Smooth muscle cell (in vitro differentiated cells): ENCODE measurements at regions not wholly inside any gene's neighbourhood (a gene's known extent, or its start where the extent isn't known, plus 50 kb on each side); places are given as distances from the start of the nearest gene placed in this dataset.

ENCODE experiments used
- DNase-seq: peaks from one replicate; lab custom pipeline; 2025; ENCODE audit not compliant: unreplicated experiment; lab: John Stamatoyannopoulos, UW
- H2AFZ ChIP-seq: fragments of 200-600 bp; sonication (generic); 2 replicates; pipeline ENCODE4 v1.6.0; 2016; ENCODE audit warnings: antibody characterized with exemption, low read depth, mild to moderate bottlenecking
- H3F3A ChIP-seq: fragments of 200-600 bp; sonication (generic); 2 replicates; pipeline ENCODE4 v1.6.0; 2017; ENCODE audit warnings: antibody characterized with exemption, low read depth
- H3K27ac ChIP-seq: fragments of 200-600 bp; sonication (generic); 2 replicates; pipeline ENCODE4 v1.5.1; 2016; ENCODE audit warnings: low read depth, mild to moderate bottlenecking
- H3K27me3 ChIP-seq: fragments of 200-600 bp; sonication (generic); 2 replicates; pipeline ENCODE4 v1.6.1; 2016; ENCODE audit warnings: low read depth, mild to moderate bottlenecking
- H3K36me3 ChIP-seq: fragments of 200-600 bp; sonication (generic); 2 replicates; pipeline ENCODE4 v1.5.1; 2016; ENCODE audit warnings: low read depth
- H3K4me1 ChIP-seq: fragments of 200-600 bp; sonication (generic); 2 replicates; pipeline ENCODE4 v1.5.1; 2016; ENCODE audit warnings: low read depth
- H3K4me2 ChIP-seq: fragments of 200-600 bp; sonication (generic); 2 replicates; pipeline ENCODE4 v1.6.0; 2016; ENCODE audit warnings: mild to moderate bottlenecking
- H3K4me3 ChIP-seq: fragments of 200-600 bp; sonication (generic); 2 replicates; pipeline ENCODE4 v1.5.1; 2016; ENCODE audit warnings: mild to moderate bottlenecking
- H3K79me2 ChIP-seq: fragments of 200-600 bp; sonication (generic); 2 replicates; pipeline ENCODE4 v1.6.0; 2016; ENCODE audit warnings: low read depth, mild to moderate bottlenecking
- H3K9ac ChIP-seq: fragments of 200-600 bp; sonication (generic); 2 replicates; pipeline ENCODE4 v1.6.0; 2016; ENCODE audit warnings: low read depth
- H3K9me3 ChIP-seq: fragments of 200-600 bp; sonication (generic); replicated peaks from 2 replicates; pipeline ENCODE4 v1.5.1; 2016; ENCODE audit warnings: low read depth
- H4K20me1 ChIP-seq: fragments of 200-600 bp; sonication (generic); 2 replicates; pipeline ENCODE4 v1.6.0; 2016; ENCODE audit warnings: low read depth
- CTCF ChIP-seq: fragments of 200-600 bp; sonication (generic); IDR thresholded peaks from 2 replicates; pipeline ENCODE4 v1.5.1; 2017; ENCODE audit warnings: borderline replicate concordance, mild to moderate bottlenecking, antibody characterized with exemption; ENCODE audit not compliant: insufficient read depth, poor library complexity, severe bottlenecking
- WGBS: methylation state at CpG from one replicate; pipeline ENCODE4 v1.1.7; 2016; ENCODE audit warnings: low lambda C conversion rate; 5-methylcytosine and 5-hydroxymethylcytosine counted together

- H4K20me1 ChIP-seq, result no peaks in the 10 kb centered on the region
- no peaks in the 10 kb centered on the region for H3K4me1 ChIP-seq
- H3K4me2 ChIP-seq, result no peak overlapping the region
- 96% methylated on average over 1 of the region's 1 CpG for WGBS
- H3K9ac ChIP-seq, result no peak overlapping the region
- TF ChIP-seq CTCF, result no peak
- no peaks in the 10 kb centered on the region for H3K9me3 ChIP-seq
- H3K36me3 ChIP-seq, result no peaks in the 10 kb centered on the region
- H3K27me3 ChIP-seq, result no peaks in the 10 kb centered on the region
- no peak overlapping the region for H2AFZ ChIP-seq
- no peaks in the 10 kb centered on the region for H3K79me2 ChIP-seq
- DNase-seq, result no peak
- no peak overlapping the region for H3K4me3 ChIP-seq
- no peak overlapping the region for H3K27ac ChIP-seq
- no peaks in the 10 kb centered on the region for H3F3A ChIP-seq
Observed at GRCh38 chr18:40570615-40571014, 1384.4 kb upstream of the PIK3C3 start.

- H3K4me1 ChIP-seq, result no peaks in the 10 kb centered on the region
- no peaks in the 10 kb centered on the region for H4K20me1 ChIP-seq
- no peak overlapping the region for H3K27ac ChIP-seq
- H3K36me3 ChIP-seq, result no peaks in the 10 kb centered on the region
- DNase-seq, result no peak
- H3K9ac ChIP-seq, result no peak overlapping the region
- WGBS, result 86% methylated on average over 4 of the region's 4 CpGs
- no peak overlapping the region for H3K4me3 ChIP-seq
- no peaks in the 10 kb centered on the region for H3K79me2 ChIP-seq
- no peaks in the 10 kb centered on the region for H3K9me3 ChIP-seq
- no peak overlapping the region for H2AFZ ChIP-seq
- H3F3A ChIP-seq, result no peaks in the 10 kb centered on the region
- H3K4me2 ChIP-seq, result no peak overlapping the region
- no peaks in the 10 kb centered on the region for H3K27me3 ChIP-seq
- TF ChIP-seq CTCF, result no peak
Observed at GRCh38 chr18:40569605-40570004, 1385.4 kb upstream of the PIK3C3 start.

- Histone ChIP-seq H3K4me2 (no peak overlapping the region), H3K4me1 (no peaks in the 10 kb centered on the region), H3K36me3 (no peaks in the 10 kb centered on the region), H3K27ac (no peak overlapping the region), H3K9me3 (no peaks in the 10 kb centered on the region), H4K20me1 (no peaks in the 10 kb centered on the region), H2AFZ (no peak overlapping the region), H3K9ac (no peak overlapping the region), H3K79me2 (no peaks in the 10 kb centered on the region), H3F3A (no peaks in the 10 kb centered on the region), H3K4me3 (no peak overlapping the region), H3K27me3 (no peaks in the 10 kb centered on the region)
- DNase-seq, result no peak
- 74% methylated on average over 1 of the region's 1 CpG for WGBS
- TF ChIP-seq CTCF, result no peak
Observed at GRCh38 chr18:40566510-40566844, 1388.6 kb upstream of the PIK3C3 start.

GRCh38 chr18:40565805-40566509, 1389.1 kb upstream of the PIK3C3 start:
- Histone ChIP-seq H3K27ac (no peak overlapping the region), H3K9ac (no peak overlapping the region), H3K36me3 (no peaks in the 10 kb centered on the region), H4K20me1 (no peaks in the 10 kb centered on the region), H2AFZ (no peak overlapping the region), H3K79me2 (no peaks in the 10 kb centered on the region), H3F3A (no peaks in the 10 kb centered on the region), H3K27me3 (no peaks in the 10 kb centered on the region), H3K4me1 (no peaks in the 10 kb centered on the region), H3K9me3 (no peaks in the 10 kb centered on the region), H3K4me3 (no peak overlapping the region), H3K4me2 (no peak overlapping the region)
- DNase-seq, result no peak
- WGBS, result 69% methylated on average over 2 of the region's 2 CpGs
- no peak for TF ChIP-seq CTCF
